HG03095 (cell line): ENCODE measurements at regions not wholly inside any gene's neighbourhood (a gene's known extent, or its start where the extent isn't known, plus 50 kb on each side); places are given as distances from the start of the nearest gene placed in this dataset.

Experiments used
- ATAC-seq: cut with Tn5 transposase; IDR thresholded peaks from one replicate; pipeline ENCODE4 v1.9.1; 2021; ENCODE audit warnings: moderate library complexity; ENCODE audit not compliant: unreplicated experiment

DNA sequence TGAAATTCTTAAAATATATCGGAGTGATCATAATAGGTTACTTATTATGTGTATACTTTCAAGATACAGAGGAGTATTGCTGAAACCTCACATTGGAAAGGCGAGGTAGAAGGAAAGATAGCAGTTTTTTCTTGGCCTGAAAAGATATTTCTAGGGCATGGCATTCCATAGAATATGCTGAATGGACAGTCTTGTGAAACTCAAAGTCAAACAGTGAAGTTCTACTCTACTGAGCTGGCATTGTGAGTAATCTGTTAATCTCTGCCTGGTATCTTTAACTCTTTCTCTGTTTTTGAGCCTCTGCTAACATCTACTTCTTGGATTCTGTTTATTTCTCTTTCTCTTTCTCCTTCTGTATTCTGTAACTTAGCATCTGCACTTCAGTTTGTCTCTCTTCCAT, 176.3 kb upstream of the ZBTB20 start:
- ATAC-seq = no peak

DNA sequence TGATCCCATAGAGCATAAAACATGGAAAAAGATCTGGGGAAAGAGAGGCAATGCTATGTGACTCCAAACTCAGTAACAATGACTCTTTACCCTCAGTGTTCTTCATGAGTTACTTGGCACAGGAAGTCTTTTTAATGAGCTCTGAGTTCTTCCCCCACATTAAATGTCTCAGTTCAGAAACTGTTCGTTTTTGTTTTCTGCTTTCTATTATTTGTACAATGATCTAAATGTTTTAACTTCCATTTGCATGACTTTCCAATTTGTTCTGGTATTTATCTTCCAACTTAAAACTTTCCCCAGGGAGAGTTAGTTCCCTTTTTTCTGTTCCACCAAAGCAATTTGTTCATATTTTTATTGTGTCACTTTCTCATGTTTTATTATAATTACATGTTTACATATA, 177.0 kb upstream of the ZBTB20 start:
- no peak for ATAC-seq

DNA sequence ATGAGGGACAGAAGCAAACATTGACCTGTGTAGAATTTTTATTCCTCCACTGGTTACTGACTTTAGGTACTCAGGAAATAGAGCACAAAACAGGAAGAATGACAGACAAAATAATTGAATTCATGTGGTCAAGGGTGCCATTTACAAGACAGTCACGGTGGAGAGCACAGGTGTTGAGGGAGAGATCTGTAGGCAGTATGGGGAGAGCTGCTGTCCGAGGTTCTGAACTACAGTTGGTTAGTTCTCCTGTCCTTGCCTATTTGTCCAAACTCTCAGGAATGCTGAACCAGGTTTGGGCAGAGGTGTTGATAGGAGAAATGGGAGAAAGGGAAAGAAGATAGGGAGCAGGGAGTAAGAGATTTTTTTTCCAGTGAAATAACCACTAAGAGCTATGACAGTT, 178.5 kb upstream of the ZBTB20 start:
- no peak for ATAC-seq

DNA sequence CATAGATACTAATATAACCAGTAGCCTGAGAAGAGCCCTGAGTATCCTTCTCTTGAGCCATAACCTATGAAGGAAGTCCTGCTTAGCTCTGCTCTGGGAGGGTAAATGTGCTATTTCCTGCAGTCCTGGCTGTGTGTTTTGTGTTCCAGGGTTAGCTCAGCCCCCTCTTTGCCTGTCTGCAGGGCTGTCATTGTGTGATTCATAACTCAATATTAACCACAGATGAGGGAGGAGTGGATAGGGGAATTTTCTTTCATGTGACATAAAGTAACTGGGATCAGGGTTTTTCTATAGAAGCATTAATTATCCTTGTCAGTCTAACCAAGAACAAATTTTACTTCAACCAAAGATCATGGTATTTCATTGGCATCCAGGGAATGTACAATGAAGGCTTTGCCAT, 183.3 kb upstream of the ZBTB20 start:
- ATAC-seq = no peak

DNA sequence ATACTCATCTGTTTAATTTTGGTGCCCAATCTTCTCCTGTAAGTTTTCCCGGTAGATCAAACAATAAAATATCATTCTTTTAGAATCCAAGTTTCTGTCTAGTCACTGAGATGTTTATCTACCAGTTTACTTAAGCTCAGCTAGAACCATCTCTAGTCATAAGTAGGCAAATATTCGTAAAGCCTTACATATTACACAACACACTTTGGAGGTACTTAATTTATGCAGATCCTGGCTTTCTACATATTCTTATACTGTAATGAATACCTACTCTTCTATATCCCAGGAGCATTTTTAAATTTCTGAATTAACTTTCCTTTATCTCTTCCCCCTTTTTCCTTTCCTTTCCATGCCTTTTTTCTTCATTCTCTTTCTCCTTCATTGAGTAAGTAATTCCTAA, 185.9 kb upstream of the ZBTB20 start:
- ATAC-seq = no peak

DNA sequence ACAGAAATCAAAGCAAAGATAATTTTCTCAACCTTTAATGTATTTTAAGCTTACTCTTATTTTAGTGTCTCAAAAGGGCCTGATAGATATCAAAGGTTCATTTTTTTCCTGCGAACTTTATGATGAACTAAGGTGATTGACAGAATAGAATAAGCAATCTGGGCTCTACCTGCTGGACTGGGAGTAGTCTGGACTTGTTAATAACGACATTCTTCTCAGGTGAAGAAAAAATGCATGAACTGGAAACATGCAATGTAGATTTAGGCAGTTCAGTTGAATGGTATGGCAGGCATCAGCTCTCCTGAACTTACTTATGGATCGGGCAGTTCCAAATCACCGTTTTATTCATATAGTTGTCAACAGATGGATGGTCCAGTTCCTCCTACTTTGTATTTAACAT, 189.7 kb upstream of the ZBTB20 start:
- no peak for ATAC-seq

DNA sequence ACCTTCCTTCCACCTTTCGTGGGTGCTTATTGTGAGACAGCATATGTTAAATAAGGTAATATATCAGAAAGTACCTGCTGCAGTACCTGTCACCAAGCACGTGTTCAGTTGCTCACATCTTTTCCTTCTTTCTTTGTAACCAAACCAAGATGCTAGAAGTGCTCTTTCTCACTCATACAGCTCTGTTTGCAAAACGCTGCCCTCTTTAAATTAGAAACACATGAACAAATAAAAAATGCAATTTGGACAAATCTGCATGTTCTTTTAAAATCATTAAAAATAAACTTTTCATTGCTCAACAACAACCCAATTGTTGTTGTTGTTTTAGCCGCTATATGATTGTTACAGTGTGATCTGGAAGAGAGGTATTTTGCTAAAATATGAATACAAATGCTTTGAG, 193.5 kb upstream of the ZBTB20 start:
- no peak for ATAC-seq

DNA sequence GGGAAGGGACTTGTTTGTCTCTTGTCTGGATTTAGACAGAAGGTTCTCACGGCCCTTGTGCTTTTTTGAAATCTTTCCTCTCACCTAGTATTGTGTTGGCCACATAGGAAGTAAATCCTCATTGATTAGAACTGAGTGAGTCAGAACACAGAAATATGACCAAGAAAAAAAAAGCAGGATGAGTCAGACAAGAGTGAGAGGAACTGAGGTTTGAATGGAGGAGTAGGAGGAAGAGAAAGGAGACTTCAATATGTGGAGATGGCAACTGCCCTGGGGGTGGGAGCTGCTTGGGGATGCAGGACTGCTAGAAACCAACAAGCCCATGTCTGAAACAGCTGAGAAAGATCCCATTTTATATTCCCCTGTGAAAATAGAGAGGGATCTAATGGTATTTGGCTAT, 194.1 kb upstream of the ZBTB20 start:
- ATAC-seq = no peak

DNA sequence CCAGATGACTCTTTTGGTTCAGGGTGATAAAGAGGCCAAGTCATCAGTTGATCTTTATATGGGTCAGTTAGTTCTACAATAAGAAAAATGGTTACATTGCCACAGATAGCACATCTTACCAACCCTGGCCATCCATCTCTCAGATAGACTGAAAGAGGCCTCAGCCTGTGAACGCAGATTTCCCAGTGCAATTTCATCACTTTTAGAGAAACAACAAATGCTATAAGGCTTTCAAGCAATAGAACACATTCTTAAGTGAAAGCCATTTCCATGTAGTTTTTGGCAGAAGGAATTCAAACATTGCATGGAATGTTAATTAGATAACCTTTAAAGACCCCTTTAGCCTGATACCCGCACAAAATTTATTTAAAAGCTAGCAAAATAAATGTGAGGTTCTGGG, 200.6 kb upstream of the ZBTB20 start:
- no peak for ATAC-seq

DNA sequence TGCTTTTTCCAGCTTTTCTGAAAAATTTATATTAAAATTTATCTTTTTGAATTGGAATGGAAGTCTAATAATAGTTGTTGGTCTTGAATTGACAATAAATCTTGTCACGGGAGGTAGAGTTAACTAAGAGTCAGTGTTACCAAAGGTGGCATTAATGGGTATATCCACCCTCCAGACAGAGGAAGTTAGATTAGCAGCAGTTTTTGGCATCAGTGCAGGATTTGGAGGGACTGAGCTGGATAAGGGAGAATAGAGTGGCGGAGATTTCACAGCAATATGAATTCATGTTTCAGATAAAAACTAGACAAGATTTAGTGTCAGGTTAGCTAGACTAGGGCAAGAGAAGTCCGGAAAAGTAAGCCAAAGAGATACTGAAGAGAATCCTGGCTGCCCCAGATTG, 201.3 kb upstream of the ZBTB20 start:
- ATAC-seq = no peak

DNA sequence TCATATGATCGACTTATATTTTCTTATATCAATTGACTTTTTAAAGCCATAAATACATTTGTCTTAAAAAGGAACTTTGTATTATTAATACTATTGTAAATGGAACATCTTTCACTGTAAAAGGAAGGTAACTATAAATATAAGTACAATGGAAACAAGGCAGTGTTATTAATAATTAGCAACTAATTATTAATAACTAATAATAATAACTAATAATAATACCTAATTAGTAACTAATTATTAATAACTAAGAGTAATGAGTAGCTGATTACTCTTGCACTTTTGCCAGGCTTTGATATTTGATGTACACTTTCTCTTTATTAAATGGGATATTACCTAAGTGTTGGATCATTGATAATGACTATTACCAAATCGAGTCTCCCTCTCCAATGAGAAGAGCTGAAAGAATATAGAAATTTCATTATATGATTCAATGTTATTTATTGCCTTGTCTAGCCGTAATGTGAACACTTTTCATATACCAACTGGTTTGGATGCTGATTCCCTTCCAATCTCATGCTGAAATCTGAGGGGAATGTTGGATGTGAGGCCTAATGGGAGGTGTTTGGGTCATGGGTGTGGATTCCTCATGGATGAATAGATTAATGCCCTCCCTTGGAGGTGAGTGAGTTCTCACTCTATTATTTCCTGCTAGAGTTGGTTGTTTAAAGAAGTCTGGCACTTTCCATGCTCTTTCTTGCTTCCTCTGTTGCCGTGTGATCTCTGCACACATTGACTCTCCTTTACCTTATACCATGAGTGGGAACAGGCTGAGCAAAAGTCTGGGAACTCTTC, 202.1 kb upstream of the ZBTB20 start:
- ATAC-seq = no peak

DNA sequence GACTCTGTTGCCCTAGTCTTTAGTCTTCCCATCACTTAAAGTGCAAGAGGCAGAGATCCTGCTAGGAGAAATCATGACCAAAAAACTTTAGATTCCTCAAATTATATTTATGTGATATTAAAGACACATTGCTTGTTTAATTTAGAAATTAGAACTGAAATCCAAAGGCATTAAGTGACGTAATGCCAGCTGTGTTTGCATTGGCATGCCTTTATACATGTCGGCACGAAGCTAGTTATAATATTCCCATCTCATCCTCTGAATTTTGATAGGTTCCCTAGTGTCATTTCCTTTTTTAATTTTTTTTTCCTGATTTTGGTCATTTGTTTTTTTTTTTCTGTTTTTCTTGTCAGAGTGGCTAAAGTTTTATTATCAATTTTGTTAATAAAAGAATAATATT, 203.5 kb upstream of the ZBTB20 start:
- no peak for ATAC-seq

DNA sequence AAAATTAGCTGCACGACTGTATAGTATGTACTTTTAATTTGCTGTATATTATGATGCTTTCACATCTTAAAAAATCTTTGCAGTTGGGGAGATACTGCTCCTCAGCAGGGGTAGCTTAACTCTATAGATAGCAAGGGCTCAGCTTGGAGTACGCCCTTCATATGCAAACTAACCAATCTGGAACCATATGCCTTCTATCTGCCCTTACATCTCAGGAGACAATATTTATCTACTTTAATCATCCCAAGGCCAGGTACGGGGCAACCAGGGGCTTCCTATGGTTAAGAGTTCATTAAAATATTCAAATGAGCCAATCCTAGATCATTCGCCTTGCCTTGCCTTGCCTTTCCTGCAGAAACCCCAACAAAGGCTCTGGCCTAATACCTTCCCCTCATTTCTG, 204.1 kb upstream of the ZBTB20 start:
- no peak for ATAC-seq

DNA sequence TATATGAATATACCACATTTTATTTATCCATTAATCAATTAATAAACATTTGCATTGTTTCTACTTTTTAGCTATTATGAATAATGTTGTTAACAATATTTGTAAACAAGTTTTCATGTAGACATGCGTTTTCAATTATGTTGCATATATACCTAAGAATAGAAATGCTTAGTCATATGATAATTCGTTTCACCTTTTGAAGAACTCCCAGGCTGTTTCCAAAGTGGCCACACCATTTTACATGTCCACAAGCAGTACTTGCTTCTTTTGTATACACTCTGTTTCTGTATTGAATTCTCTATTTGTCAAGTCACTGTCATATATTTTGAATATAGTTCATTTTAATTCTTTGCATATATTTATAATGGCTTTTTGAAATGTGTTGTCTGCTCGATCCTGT, 206.9 kb upstream of the ZBTB20 start:
- no peak for ATAC-seq

DNA sequence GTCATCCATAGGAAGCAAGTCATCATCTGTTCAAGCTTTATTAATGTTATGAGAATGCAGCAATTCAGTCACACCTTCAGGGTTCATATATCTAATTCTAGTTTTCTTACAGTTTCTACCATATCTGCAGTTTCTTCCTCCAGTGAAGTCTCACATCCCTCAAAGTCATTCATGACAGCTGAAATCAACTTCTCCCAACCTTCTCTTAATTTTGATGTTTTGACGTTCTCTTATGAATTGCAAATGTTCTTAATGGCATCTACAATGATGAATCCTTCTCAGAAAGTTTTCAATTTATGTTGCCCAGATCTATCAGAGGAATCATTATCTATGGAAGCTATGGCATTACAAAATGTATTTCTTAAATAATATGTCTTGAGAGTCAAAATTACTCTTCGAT, 210.4 kb upstream of the ZBTB20 start:
- ATAC-seq = no peak

DNA sequence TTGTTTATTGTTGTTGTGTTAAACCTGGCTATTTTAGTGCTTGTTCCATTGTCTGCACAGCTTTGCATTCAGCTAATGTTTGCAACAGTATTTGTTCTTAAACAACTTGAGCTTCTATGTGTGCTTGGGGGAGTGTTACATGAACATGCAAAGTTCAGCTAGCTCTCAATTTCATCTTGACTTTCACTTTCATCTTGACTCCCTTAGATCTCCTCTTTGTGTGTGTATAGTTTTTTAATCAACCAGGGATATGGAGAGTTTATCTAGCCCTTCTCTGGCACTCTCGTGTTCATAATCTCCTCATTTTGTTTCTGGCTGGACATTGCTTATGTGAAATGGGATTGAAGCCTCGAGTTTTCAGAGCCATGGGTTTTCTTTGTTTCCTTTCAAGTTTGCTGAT, 212.4 kb upstream of the ZBTB20 start:
- peak; percentile 97 for ATAC-seq

DNA sequence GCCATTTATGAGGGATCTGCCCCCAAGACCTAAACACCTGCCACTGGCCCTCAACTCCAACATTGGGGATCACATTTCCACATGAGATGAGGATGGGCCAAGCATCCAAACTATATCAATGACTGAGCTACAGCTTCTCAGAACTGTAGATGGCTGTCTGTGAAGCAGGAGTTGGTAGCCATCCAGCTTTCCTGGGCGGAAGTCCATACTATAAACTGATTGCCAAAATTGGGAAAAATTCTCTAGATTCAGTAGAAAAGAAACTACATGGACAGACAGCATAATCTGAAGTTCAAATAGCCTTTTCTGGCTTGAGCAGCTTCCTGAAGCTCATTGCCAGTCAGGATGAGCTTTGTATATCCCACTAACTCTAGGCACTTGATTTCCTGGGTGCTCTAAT, 214.7 kb upstream of the ZBTB20 start:
- ATAC-seq = no peak

DNA sequence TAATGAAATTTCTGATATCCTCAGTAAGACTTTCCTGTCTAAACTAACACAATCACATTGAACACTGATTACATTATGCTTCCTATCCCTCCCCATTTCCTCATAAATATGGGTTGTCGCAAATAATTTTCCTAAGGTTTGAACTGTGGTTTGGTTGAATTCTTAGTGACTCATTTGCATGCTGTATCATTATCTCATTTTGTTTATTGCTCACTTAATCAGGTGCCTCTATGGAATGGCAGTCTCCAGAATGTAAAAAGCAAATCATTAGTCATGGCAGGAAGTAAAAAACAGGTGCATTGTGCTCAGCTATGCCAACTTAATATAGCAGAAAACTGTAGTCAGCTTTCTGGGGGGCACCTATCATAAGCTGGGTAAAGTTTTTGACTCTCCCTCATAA, 216.0 kb upstream of the ZBTB20 start:
- ATAC-seq = no peak

DNA sequence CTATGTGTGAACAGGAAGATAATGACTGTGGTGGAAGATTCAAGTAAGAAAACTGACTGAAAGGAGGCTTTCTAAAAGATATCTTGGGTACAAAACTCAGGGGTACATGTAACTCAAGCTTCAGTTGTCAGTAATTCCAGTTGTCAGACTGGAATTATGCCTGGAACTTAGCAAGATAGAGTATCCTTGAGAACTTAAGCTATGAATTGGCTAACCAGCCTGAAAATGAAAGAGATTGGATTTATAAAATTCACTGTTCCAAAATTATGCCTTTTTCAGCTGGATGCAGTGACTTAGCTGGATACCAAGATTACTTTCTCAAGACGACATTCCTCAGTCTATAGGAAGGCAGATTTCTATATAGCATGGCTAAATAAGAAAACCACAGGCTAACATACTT, 221.9 kb upstream of the ZBTB20 start:
- no peak for ATAC-seq

DNA sequence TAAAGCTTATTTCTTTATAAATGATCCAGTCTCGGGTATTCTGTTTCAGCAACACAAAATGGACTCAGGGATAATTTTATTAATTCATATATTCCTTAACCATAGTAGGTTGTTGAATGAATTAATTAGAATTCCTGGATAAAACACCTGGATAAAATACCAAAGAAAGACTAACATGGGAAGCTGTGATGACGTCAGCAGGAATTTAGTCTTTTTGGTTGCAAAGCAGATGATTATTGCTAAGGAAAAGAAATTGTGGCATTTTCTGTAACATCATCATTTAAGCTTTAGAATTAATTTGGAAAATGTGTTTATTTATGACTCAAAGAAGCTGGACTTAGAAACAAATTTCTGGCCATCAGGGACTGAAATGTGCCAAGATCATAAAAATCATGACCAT, 228.3 kb upstream of the ZBTB20 start:
- no peak for ATAC-seq

DNA sequence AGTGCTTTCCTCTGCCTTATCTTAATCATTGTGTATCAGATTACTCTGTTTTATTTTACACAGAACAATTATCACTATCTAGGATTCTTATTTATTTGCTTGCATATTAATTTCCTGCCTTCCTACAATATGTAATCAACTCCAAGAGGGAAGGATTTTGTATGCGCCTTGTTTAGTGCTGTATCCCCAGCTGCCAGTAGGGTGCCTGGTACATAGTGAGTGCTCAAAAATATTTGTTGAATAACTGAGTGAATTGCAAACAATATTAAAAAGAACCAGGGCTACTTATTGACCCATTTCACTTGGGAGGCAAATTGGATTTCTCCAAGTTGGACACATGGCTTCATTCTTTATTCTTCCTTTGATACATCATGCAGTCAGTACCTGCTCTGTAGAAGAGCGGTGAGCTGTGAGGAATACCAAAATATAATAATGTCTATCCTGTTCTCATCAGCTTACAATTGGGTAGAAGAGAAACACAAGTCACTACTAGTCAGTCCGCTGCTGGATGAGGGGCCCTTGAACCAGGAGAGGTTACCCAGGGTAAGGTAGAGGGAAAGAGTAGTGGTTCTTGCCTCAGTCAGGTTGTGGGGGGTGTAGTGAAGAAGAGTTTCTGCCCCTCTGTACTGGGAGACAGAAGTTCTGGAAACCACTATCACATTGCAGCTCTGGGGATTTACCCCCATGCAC, 233.9 kb upstream of the ZBTB20 start:
- no peak for ATAC-seq

DNA sequence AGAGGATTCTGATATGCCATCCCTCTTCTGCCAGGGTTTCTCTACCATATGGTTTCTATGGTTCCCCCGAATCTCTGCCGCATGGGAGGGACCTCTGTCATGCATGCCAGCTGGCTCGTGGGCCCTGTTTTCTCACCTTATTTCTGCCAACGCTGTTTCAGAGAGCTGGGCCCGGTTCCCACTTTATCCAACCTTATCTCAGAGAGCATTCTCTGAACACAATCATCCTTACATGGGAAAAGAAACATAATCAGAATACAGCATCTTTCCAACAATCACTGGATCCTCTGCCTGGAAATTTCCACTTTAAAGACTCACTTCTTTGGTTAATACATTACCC, 234.5 kb upstream of the ZBTB20 start:
- ATAC-seq = no peak

DNA sequence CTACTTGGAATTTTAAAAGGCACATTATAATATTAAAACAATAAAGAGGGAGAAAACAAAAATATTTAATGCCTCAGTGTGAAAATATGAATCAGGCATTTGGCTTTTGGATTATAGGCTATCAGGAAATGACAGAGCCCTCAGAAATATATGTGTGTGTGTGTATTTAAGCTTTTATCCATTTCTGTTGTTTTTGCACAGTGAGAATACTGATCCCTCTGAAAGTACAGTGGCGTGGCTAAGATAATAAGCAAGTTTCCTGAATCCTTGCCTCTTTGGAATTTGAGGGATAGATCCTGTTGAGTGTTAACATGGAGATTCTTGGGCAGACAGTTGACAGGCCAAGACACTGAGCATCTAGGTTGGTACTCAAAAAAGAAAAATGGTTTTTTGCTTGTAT, 234.8 kb upstream of the ZBTB20 start:
- no peak for ATAC-seq
